GM19372 (cell line): ENCODE measurements at regions not wholly inside any gene's neighbourhood (a gene's known extent, or its start where the extent isn't known, plus 50 kb on each side); places are given as distances from the start of the nearest gene placed in this dataset.

Experiments
- ATAC-seq: cut with Tn5 transposase; IDR thresholded peaks from one replicate; pipeline ENCODE4 v1.9.1; 2021; ENCODE audit warnings: mild to moderate bottlenecking, low read depth, moderate library complexity; ENCODE audit not compliant: unreplicated experiment

DNA sequence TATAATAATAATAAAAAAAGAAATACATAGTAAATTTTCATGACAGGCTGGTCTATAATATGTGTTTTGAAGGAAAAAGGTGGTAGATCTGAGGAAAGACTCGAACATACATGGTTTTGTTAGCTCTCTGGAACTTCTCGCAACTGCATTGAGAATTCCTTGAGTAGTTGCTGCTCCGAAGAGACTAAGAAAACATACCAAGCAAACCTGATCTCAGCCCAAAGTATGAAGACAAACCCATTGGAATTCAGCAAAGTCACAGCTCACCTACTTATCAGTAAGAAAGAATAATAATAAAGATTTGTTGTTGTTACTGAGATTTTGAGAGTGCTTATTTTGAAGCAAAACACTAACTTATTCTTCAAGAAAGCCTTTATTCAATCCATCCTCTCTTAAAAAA, 1107.1 kb upstream of the EYS start:
- no peak for ATAC-seq

DNA sequence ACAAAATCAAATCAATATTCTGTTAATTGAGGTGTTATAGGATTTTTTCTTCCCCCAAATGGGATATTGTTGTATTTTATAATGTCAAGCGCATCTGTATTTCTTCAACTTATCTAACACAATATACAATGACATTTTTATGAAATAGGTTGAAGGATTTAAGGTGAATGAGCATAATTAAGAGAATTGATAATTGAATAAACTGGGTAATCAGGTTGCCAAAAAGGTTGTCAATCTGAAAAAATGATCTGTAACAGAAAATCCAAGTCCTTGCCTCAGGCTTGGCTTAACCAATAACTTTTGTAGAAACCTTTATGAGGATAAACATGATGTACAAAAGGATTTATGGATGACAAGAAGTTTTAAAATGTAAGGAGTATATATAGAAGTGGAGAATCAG, 1101.7 kb upstream of the EYS start:
- no peak for ATAC-seq

DNA sequence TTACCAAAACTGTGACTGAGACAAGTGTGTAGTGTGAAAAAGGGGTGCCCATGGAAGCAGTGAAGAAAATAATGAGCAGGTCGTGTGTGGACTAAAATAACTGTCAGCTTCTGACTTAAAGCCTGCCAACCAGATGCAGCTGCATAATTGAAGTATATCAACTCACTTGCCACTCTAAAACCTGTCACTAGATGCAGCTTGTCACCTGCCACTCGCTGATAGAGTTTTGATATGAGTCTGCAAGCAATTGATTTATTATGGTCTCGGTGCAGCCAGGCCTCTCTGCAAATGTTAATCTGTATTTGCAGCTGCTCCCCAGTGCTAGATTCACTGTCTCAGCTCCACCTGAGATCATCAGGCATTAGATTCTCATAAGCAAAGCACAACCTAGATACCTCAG, 1090.0 kb upstream of the EYS start:
- no peak for ATAC-seq

DNA sequence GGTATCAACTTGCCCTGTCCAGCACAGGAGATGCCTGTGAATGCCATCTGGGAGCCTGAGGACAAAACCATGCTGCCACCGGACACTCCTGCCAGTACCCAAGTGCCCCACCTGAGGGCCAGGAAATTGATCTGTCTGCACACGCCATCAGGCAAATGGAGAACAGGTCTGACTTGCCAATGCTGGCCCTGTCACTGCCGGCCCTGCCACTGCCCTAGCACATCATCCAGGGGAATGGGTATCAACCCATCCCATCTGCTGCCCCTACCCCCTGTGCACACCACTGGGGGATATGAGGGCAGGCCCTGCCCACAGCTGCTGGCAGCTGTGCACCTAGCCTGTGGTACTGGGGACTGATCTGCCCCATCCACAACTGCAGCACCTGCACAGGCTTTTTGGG, 1081.6 kb upstream of the EYS start:
- no peak for ATAC-seq

DNA sequence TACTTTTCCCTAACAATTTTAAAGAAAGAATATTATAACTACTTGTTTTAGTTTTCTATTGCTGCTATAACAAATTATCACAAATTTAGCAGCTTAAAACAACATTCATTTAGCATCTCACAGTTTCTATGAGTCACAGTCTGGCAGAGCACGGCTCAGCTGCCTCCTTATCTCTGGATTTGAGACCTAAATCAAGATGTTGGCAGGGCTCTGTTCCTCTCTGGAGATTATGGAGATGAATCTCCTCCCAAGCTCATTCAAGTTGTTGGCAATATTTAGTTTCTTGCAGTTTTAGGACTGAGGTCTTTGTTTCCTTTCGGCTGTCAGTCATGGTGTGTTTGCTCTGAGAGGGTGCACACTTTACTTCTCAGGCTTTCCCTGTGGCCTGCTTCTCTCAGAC, 1065.8 kb upstream of the EYS start:
- ATAC-seq = no peak

DNA sequence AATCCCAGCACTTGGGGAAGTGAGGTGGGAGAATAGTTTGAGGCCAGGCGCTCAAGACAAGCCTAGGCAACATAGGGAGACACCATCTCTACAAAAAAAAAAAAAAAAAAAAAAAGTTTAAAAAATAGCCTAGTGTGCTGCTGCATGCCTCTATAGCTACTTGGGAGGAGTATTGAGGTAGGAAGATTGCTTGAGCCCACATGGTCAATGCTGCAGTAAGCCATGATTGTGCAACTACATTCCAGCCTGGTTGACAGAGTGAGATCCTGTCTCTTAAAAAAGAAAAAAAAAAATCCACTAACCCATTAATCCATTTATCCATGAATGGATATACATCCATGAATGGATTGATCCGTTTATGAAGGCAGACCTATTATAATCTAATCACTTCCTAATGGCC, 1064.6 kb upstream of the EYS start:
- no peak for ATAC-seq

DNA sequence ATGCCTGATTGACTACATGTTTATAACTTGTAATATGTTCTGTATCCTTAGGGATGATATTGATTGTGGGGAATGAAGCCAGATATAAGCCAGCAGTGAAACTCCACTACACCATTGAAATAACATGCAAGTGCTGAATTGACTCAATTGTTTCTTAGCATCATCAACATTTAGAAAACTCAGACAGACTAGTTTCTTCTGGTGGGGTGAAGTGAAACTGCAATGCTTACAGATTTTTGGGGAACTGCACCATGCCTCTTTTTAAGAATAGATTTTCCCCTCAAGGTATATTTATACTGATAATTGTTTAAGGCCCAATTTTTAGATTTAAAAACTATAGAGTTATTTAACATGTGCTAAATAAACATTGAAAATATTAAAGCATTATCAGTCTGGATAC, 1044.6 kb upstream of the EYS start:
- ATAC-seq = no peak

DNA sequence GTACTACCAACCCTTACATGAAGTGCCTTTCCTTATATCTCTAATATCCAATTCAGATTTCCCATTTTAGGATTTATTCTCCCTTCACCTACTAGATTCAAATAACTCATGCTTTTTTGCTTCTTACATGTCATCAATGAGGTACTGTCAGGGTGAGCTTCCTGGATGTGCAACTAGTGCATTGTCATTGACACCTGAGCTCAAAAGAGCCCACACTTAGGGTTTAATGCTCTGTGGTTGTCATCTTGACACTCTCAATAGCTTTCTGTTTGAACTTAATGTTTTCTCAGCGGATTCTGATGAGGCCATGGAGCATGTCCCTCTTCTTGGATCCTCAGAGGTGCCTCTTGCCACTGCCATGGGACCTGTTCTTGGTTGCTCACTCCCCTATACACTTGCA, 1033.3 kb upstream of the EYS start:
- no peak for ATAC-seq

DNA sequence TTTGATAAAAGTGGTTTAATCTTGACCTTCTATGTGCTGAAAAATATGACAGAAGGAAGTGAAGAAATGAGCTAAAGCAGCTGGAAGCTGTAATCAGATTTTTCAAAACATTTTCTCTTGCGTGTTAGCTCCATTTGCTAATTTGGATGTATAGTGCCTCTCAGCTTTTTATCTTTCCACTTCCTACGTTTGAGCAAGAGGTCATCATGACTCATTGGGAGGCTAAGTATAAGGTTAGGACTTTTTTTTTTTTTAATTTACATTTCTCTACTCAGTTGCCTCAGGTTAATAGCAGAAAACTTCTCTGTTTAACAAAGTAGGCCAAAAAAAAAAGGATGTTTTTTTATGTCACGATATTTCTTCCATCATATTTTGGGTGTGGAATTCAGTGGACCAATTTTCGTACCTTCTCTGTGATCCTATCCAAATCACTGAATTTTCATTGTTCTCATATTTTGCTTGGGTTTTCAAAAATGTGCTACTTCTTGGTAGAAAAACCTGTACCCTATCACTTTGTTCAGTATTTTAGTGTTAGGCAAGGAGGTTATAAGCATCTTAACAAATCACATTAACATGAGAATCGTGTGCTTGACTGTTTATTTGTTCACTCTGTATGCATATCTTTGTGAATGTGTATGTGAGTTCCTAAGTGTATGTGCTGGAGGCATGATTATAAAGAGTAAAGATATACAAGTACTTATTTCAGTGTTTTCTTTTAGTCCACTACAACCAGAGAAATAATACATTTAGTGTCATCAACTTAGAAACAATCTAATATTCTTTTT, 1028.3 kb upstream of the EYS start:
- ATAC-seq = no peak

DNA sequence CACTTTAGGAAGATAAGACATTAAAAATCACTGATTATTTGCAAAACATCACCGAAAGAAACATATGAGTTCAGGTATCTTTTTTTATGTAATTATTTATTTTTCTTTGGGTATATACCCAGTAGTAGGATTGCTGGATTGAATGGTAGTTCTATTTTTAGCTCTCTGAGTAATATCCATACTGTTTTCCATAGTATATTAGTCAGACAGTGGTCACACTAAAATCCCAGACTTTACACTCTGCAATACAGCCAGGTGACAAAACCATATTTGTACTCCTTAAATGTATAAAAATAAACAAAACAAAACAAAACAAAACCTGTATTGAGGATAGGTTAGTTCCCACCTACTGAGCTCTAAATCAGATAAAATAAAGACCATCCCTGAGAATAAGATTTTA, 1024.3 kb upstream of the EYS start:
- ATAC-seq = no peak

DNA sequence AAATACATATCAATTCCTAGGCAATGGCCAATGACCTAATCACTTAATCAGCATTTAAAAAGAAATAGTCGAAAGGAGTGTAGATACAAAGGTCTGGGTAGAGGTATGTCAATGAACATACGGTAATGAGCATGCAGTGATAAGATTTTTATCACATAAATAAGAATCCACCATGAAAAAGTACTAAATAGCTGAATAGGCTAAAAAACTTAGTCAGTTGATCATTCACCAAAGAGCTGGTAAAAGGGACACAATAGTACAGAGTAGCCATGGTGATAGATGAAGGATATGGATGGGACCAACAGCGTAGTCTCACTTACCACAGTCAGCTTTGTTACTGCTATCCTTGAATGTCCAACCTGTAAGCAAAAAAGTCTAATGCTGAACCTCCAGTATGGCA, 1018.6 kb upstream of the EYS start:
- no peak for ATAC-seq

DNA sequence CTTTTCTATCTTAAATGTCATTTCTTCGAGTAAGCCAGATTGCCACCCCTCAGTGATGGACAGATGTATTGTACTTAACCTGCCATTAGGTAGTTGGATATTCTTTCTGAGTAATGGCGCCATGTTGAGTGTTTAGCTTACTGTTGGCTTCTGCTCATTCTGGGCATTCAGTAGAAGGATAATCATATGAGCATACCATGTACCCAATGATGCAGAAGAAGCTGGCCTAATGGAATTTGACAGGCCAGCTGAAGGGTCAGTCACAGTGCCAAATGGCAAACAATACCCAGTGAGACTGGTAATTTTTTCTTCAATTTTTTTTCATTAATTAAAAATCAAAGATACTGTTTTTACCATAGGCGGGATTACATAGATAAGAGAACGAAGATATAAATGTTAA, 1010.8 kb upstream of the EYS start:
- no peak for ATAC-seq

DNA sequence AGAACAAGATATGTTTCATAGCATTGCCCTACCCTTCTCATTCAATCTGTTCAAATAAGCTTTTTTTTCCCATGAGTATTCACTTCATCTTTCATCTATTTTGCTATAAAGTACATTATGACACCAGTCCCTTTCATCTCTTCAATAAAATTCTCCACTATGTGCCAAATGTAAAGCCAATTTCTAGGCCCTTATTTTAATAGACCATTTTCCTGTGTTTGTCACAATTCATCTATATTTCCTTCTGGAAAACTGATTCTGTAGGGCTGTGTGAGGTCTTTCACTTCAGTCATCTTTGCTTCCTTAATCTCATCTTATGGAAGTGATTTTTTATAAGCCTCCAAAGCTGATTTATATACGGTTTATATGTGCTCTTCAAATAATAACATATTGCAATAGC, 992.4 kb upstream of the EYS start:
- no peak for ATAC-seq

DNA sequence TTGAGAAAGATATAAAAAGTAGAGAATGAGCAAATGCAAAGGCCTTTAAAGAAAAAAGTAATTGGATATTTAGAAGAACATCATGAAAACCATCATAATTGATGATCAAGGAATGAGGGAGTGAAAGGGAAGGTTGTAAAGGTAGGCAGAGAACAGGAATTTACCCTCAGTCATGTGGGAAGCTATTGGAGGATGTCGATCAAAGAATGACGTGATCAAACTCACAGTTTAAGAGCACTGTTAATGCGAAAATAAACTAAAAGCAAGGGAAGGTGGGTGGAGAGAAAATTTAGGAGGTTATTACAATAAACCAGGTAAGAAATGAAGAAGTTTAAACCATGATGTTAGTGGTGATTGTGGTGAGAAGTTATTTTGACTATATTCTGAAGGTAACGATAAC, 982.6 kb upstream of the EYS start:
- ATAC-seq = no peak

DNA sequence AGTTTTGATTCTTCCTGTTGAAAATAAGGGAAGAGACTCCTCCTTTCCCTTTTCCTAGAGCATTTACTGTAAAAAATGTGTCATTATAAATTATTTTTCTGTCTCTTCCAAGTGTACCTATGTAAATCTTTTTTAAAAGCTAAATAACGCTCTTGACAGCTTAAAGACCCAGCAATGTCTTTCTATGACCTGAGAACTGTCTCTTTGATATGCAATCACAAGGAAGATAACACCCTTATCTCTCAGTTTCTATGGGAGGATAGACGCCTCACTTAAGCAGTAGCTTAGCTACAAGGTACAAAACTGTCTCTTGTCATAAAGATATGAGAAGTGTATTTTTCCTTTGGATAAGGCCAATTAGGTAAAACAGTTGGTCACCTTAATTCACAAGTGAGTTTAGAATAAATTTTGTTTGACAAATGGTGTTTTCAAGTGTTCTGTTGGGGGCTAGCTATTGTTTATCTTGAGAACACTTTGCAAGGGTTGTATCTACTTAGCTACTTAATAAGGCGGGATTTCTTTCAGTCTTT, 980.6 kb upstream of the EYS start:
- ATAC-seq = no peak

DNA sequence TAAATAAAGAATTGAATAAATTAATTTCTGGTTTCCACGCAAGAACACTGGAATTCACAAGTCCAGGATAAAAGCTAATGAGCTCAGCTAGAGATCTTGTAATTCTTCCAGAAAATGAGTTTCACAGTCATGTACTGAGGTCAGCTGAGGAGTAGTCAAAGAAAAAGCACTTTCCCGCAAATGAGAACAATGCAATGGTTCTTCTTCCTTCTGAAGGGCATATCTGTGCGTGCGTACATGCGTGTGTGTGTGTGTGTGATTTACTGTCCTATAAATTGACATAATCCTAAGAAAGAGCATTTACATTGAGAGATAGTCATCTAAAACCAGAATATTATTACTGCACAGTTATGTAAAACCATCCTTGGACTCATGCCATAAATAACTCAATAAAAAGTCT, 968.9 kb upstream of the EYS start:
- no peak for ATAC-seq

DNA sequence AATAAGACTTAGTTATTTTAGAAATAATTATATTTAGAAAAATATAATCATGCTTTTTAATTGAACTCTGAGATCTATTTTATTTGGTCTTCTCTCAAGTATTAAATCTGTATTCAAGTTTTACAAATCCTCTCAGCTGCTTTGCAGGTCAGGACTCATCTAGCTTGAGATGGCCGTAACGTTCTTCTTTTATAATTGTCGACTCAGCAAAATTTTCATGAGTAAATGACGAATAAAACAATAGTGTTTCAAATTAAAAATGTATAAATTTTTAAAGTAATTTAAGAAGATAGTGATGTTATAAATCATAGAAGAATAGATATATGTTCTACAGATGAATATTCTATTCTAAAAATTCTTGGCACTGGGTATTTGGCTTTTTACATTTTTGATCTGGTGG, 957.1 kb upstream of the EYS start:
- no peak for ATAC-seq

DNA sequence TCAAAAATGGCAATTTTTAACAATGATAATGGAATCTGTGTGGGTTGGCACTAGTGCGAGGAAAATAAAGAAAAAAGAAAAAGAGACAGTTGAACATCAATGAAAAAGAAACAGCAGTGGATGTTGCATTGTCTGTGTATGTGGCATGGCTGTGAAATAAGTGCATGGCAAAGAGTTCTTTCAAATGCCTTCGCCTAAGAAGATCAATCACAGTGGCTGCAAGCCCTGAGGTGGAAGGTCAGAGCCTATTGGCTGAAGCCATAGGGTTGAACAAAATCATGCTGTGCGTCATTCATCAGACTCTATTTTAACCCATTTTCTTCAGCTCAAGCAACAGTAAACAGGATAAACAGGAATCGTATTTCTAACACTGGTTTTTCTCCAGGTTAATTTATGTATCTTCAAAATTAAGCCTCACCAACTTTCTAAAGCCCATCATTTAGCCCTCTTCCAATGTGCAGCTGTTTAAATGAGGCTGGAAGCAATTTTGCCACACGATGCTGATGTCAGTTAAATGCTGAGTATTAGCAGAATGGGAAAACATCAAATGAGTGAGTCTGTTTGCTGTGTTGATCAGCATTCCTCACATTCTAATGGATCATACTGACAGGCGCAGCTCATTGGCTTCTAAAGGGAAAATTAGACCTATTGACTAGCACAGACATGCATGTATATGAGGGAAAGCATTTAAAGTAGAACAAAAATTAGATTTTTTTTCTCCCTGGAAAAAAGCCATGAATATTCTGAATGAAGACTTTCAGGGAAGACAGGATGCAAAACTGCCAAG, 955.9 kb upstream of the EYS start:
- ATAC-seq = no peak

DNA sequence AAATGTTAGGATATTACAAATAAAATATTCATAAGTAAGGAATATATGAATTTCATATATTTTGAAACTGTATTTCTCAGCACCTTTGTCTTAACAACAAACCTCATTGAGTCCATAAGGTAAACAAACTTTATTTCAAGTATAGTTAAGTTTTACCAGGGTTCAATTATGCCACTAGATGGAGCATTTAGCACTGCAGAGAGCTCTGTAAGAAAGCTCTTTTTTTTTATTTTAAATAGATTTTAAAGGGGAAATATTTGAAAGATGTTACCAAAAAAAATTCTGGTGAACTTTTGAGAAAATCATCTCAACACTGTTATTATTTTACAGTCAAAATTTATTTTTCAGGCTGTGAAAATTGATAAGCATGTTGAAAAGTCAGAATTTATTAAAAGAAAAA, 955.2 kb upstream of the EYS start:
- no peak for ATAC-seq

DNA sequence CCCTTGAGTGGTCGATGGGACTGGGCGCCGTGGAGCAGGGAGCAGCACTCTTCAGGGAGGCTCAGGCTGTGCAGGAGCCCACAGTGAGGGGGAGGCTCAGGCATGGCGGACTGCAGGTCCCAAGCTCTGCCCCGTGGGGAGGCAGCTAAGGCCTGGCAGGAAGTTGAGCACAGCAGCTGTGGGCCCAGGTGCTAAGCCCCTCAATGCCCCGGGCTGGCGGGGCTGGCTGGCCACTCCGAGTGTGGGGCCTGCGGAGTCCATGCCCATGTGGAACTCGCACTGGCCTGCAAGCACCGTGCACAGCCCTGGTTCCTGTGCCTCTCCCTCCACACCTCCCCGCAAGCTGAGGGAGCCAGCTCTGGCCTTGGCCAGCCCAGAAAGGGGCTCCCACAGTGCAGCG, 948.4 kb upstream of the EYS start:
- ATAC-seq = no peak

DNA sequence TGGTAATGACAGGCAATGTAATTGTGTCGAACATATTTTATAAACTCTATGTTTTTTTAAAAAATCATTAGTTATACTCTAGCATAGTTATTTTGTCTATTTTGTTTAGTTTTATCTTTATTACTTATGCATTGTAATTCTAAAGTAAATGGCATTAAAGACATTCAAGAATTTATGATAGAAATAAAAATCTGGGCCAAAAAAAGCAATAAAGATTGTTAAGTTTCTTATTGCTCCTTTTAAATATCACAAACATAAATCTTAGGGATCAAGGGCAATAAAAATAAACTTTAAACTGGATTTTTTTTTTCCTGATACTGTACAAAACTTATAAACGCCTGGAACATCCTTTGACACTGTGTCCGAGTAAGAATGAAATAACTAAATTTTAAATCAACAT, 931.5 kb upstream of the EYS start:
- no peak for ATAC-seq

DNA sequence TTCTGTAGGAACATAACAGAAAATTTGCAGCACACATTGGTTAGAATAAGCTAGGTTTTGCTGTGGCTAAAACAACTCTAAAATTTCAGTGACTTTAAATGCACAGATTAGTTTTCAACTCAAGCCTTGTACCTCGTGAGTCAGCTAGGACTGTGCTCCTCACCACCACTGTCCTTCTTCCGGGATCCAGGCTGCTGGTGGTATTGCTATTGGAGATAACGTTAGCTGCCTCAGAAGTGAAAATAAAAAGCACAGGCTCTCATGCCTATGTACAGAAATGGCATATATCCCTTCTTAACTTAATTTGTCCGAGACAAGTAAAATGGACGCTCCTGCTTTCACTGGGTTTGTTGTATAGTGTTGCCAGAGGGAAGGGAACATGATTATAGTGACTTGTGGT, 931.1 kb upstream of the EYS start:
- no peak for ATAC-seq
